Duodenal mucosa (tissue), 2 donors: ENCODE measurements at regions not wholly inside any gene's neighbourhood (a gene's known extent, or its start where the extent isn't known, plus 50 kb on each side); places are given as distances from the start of the nearest gene placed in this dataset.

Experiments
- H3K27ac ChIP-seq: one replicate; pipeline ENCODE4 v1.7.0; 2013; ENCODE audit warnings: low read depth, low read length
- H3K27me3 ChIP-seq, 2 donors: one replicate each; pipeline ENCODE4 v1.7.0; 2013; ENCODE audit warnings: low read length in 2 of 2, control low read depth in 1 of 2; ENCODE audit not compliant: insufficient read depth in 2 of 2, control insufficient read depth in 1 of 2
- H3K36me3 ChIP-seq, 2 donors: one replicate each; pipeline ENCODE4 v1.7.0; 2013; ENCODE audit warnings: low read length in 2 of 2, control low read depth in 1 of 2; ENCODE audit not compliant: insufficient read depth in 2 of 2, control insufficient read depth in 1 of 2
- H3K4me1 ChIP-seq, 2 donors: one replicate each; pipeline ENCODE4 v1.7.0; 2013; ENCODE audit warnings: low read length in 2 of 2, control low read depth in 1 of 2; ENCODE audit not compliant: insufficient read depth in 2 of 2, control insufficient read depth in 1 of 2
- H3K4me3 ChIP-seq, 2 donors: one replicate each; pipeline ENCODE4 v1.7.0; 2013; ENCODE audit warnings: low read length in 2 of 2, low read depth in 1 of 2
- H3K9ac ChIP-seq, 2 donors: one replicate each; pipeline ENCODE4 v1.7.0; 2013; ENCODE audit warnings: low read length in 2 of 2, low read depth in 1 of 2
- H3K9me3 ChIP-seq, 2 donors: one replicate each; pipeline ENCODE4 v1.7.0; 2013; ENCODE audit warnings: low read length in 2 of 2, control low read depth in 1 of 2; ENCODE audit not compliant: control insufficient read depth in 1 of 2

DNA sequence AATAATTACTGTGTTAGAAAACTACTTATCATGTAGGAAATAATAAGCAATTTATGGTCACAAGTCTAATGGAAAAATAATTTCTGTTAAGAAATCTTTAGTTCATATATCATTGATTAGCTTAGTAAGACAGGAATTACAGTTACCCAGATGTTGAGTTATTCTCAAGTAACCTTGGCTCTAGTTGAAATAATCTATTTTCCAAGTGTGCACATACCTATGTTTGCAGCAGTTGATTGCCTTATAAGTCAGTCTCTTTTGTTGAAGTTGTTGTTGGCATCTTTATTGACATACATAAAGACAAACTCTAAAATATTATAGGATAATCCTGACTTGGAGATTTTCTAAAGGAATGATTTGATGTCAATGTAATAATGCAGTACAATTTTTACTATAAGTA lies 511.4 kb upstream of the KLF12 start:
- no peaks in the 10 kb centered on the region for H3K4me1 ChIP-seq
- no peak overlapping the region for H3K27ac ChIP-seq
- no peaks in the 10 kb centered on the region for H3K36me3 ChIP-seq
- no peaks in the 10 kb centered on the region for H3K27me3 ChIP-seq
- no peak overlapping the region for H3K9ac ChIP-seq
- no peak overlapping the region for H3K4me3 ChIP-seq
- H3K9me3 ChIP-seq, result no peaks in the 10 kb centered on the region

DNA sequence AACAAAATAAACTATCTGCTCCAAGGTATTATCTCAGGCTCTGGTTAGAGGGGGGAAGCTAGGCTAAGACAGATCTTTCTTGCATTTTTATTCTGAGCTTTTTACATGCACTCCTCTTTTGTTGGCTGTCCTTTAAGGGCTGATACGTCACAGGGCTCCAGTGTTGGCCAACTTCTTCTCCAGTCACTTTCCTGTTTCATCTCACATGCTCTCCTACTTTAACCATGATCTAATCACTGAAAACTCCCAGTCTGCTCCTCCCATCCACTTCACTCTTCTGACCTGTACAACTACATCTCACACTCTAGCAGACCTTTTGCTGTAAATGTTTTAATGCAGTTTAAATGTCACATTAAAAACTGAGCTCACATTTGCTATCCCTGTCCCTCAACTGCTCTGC lies 510.0 kb upstream of the KLF12 start:
- H3K27ac ChIP-seq, result no peak overlapping the region
- H3K4me3 ChIP-seq, result no peak overlapping the region
- no peaks in the 10 kb centered on the region for H3K4me1 ChIP-seq
- H3K27me3 ChIP-seq, result no peaks in the 10 kb centered on the region
- H3K9ac ChIP-seq, result no peak overlapping the region
- no peaks in the 10 kb centered on the region for H3K36me3 ChIP-seq
- H3K9me3 ChIP-seq, result no peaks in the 10 kb centered on the region

DNA sequence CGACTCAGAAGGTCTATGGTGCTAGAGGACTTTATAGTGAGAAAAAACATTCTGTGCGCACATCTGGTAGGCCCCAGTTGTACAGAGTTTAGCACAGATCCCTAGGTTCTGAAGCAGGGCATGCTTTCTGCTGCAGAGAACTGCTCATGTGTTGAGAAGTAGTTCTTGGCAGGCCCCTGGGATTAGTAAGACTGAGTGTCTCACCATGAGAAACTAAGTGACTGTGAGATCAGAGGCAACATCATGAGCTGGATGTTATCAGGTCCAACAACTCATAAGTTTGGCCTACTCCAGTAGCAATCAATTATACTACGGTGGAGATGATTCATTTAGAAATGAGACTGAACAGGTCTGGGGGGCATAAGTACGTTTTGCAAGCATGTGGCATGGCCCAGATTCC lies 507.4 kb upstream of the KLF12 start:
- Histone ChIP-seq H3K9ac (no peak overlapping the region), H3K27me3 (no peaks in the 10 kb centered on the region), H3K36me3 (no peaks in the 10 kb centered on the region)

DNA sequence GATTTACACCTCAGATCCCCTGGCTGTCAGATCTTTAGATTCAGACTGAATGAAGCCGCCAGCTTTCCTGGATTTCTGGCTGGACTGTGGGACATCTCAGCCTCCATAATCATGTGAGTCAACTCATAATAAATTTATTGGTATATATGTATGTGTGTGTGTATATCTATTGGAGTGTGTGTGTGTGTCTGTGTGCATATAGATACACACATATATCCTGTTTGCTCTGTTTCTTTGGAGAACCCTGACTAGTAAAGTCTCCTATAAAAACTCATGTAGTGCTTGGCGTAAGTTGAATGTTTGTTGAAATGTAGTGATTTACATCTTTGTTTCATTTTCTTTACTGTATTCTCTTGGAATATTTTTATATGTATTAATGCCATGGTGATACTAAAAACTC lies 499.5 kb upstream of the KLF12 start:
- Histone ChIP-seq H3K27me3 (no peaks in the 10 kb centered on the region), H3K27ac (no peak overlapping the region), H3K4me3 (no peak overlapping the region), H3K9ac (no peak overlapping the region), H3K4me1 (no peaks in the 10 kb centered on the region), H3K36me3 (no peaks in the 10 kb centered on the region), H3K9me3 (no peaks in the 10 kb centered on the region)

More for the DNA sequence above, 507.4 kb upstream of the KLF12 start:
- Histone ChIP-seq H3K4me3 (no peak overlapping the region), H3K27ac (no peak overlapping the region), H3K4me1 (no peaks in the 10 kb centered on the region), H3K9me3 (no peaks in the 10 kb centered on the region)

DNA sequence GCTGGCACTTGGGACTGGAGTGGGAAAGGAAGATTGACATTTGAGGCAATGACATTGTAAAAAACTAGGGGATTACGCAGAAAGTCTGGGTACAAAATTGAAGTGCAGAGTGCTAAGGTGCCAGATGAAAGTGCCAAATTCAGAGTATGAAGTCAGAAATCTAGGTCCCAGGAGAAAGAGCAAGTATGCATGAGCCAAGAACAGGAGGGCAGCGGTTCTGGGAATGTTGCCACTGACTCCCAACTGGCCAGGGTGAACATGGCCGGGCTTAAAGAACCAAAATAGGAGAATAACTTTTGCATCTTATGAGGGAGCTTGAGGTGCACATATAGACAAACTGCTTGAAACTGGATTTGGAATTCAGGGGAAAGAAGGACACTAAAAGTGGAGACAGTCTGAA lies 495.8 kb upstream of the KLF12 start:
- Histone ChIP-seq H3K4me1 (no peaks in the 10 kb centered on the region), H3K9ac (no peak overlapping the region), H3K27me3 (no peaks in the 10 kb centered on the region), H3K36me3 (no peaks in the 10 kb centered on the region), H3K27ac (no peak overlapping the region), H3K9me3 (no peaks in the 10 kb centered on the region), H3K4me3 (no peak overlapping the region)

DNA sequence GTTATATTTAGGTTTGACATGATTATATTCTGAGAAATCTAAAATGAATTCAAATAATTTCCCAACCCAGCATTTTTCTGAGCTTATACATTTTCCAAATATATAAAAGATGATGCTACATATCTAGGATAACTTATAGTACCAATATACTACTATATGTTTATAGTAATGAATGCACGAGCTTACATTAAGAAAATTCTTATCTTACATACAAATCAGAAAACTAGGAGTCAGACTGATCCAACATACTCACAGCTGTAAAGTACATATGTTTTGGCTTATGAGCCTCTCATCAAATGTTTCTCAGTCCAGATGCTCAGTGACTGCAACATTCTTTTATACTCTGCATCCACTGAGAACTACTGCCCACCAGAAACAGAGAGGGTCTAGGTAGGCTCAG lies 491.3 kb upstream of the KLF12 start:
- no peak overlapping the region for H3K9ac ChIP-seq
- H3K4me3 ChIP-seq, result no peak overlapping the region
- no peaks in the 10 kb centered on the region for H3K9me3 ChIP-seq
- H3K27ac ChIP-seq, result no peak overlapping the region
- no peaks in the 10 kb centered on the region for H3K36me3 ChIP-seq
- H3K27me3 ChIP-seq, result no peaks in the 10 kb centered on the region
- H3K4me1 ChIP-seq, result no peaks in the 10 kb centered on the region

DNA sequence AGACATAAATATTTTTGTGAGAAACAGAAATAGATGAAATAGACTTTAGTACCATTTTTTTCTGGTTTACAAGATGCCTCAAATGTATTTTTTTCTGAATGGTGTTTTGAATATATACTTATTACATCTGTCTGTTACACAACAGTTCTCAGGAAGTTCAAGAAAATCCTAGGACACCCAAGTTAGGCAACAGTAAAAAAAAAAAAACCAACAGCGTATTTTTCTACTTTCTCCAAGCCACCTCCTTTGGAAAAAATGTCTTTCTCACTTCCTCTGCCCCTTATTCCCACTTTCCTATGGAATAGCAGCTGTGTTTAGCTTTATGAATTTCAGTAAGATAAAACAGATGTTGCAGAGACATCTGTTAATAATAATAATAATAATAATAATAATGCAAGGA lies 489.6 kb upstream of the KLF12 start:
- Histone ChIP-seq H3K27ac (no peak overlapping the region), H3K4me3 (no peak overlapping the region), H3K27me3 (no peaks in the 10 kb centered on the region), H3K4me1 (no peaks in the 10 kb centered on the region), H3K9me3 (no peaks in the 10 kb centered on the region), H3K9ac (no peak overlapping the region), H3K36me3 (no peaks in the 10 kb centered on the region)

DNA sequence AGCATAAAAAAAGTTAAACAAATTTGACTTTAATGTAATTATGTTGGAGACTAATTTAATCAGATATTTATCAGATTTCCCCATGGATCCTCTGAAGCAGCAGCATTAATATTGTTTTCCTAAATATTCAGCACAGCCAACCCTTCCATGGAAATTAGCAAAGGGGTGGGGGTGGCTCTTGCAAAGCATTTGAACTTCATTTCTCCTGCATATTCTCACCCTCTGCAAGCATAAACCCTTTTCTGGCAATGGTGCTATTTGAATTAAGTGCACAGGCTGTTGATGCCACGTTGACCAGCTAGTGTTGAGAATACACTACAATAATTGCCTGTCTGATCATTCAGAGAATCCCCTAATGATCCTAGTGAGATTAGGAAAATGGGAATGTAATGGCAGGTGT lies 488.1 kb upstream of the KLF12 start:
- H3K36me3 ChIP-seq, result no peaks in the 10 kb centered on the region
- H3K9ac ChIP-seq, result no peak overlapping the region
- no peak overlapping the region for H3K27ac ChIP-seq
- no peaks in the 10 kb centered on the region for H3K27me3 ChIP-seq
- H3K4me1 ChIP-seq, result no peaks in the 10 kb centered on the region
- H3K9me3 ChIP-seq, result no peaks in the 10 kb centered on the region
- H3K4me3 ChIP-seq, result no peak overlapping the region

DNA sequence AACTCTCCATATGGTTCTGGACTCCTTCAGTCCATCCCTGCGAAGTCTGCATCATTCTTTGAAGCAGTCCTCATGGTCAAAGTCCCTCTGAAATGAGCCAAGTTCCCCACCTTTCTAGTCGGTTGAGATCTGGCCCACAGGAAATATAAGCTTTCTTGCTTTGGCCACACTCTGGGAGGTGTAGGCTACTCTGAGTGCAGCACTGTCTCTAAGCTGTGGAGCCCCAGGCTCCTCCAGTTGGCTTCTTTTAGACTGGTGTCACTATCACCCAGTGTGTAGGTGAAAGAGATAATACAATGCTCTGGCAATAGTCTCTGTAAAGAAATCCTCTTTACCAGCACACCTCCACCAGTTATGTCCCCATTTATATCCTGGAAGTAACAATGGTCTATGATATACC lies 486.5 kb upstream of the KLF12 start:
- Histone ChIP-seq H3K27ac (no peak overlapping the region), H3K9ac (no peak overlapping the region), H3K27me3 (no peaks in the 10 kb centered on the region), H3K36me3 (no peaks in the 10 kb centered on the region), H3K4me3 (no peak overlapping the region), H3K9me3 (no peaks in the 10 kb centered on the region), H3K4me1 (no peaks in the 10 kb centered on the region)

DNA sequence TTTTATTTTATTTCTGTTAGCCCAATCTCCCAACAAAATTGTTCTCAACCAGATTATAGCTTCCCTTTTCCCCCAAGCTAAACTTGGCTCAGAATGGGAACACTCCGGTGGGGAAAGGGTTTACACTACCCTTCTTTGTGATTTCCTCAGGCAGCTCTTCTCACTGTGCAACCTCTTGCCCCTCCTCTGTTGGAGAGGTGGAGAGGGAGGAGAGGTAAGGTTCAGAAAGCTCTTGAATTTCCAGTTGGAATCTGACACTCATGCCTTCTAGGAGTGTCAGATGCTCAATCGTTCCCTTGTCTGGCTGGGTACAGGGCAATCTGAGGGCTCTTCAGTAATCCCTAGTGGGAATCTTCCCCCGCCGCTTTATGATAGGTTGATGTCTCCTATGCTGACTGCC lies 486.1 kb upstream of the KLF12 start:
- H3K36me3 ChIP-seq, result no peaks in the 10 kb centered on the region
- H3K9ac ChIP-seq, result no peak overlapping the region
- H3K9me3 ChIP-seq, result no peaks in the 10 kb centered on the region
- no peak overlapping the region for H3K4me3 ChIP-seq
- H3K27me3 ChIP-seq, result no peaks in the 10 kb centered on the region
- H3K27ac ChIP-seq, result no peak overlapping the region
- H3K4me1 ChIP-seq, result no peaks in the 10 kb centered on the region

DNA sequence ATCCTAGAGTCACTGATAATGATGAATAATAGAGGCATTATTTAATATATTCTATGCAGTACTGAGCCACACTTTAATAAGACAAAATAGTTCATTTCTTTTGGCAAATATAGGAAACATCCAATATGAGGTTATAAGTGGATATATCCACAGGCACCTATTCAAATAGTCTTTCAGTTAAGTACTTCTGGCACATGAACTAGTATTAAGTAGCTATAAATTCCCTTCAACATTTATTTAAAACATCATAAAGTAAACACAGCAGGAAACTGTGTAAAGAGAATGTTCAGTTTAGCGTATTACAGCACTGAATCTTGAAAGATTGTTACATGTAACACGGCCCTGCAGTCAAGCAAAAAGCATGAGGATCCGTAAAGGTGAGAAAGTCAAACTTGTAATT lies 463.3 kb upstream of the KLF12 start:
- Histone ChIP-seq H3K27ac (no peak overlapping the region), H3K4me3 (no peak overlapping the region), H3K9me3 (no peaks in the 10 kb centered on the region), H3K9ac (no peak overlapping the region), H3K4me1 (no peaks in the 10 kb centered on the region), H3K36me3 (no peaks in the 10 kb centered on the region), H3K27me3 (no peaks in the 10 kb centered on the region)
